Esophagus muscularis mucosa (tissue), 4 donors: ENCODE measurements at regions not wholly inside any gene's neighbourhood (a gene's known extent, or its start where the extent isn't known, plus 50 kb on each side); places are given as distances from the start of the nearest gene placed in this dataset.

Source experiments
- DNase-seq: peaks from one replicate; pipeline ENCODE4 v3.0.0-alpha.2; 2017; ENCODE audit errors: extremely low spot score
- H3K27ac ChIP-seq, 4 donors: fragments of 200-600 bp; sonication (generic); replicated peaks in 1 of 4; 1 replicate in 3 of 4; 2 replicates in 1 of 4; pipeline ENCODE4 v1.5.1; 2016 to 2019; ENCODE audit warnings: mild to moderate bottlenecking in 1 of 4
- H3K27me3 ChIP-seq, 4 donors: fragments of 200-600 bp; sonication (generic); one replicate each; pipeline versions ENCODE4 v1.5.1 to v1.6.0; 2016 to 2019
- H3K36me3 ChIP-seq, 4 donors: fragments of 200-600 bp; sonication (generic); one replicate each; pipeline ENCODE4 v1.5.1; 2016 to 2019
- H3K4me1 ChIP-seq, 4 donors: fragments of 200-600 bp; sonication (generic); one replicate each; pipeline ENCODE4 v1.5.1; 2016 to 2019
- H3K4me3 ChIP-seq, 4 donors: fragments of 200-600 bp; sonication (generic); 1 replicate in 2 of 4; 2 replicates in 2 of 4; pipeline ENCODE4 v1.5.1; 2016 to 2019; ENCODE audit warnings: mild to moderate bottlenecking in 4 of 4, moderate library complexity in 1 of 4
- H3K9me3 ChIP-seq, 4 donors: fragments of 200-600 bp; sonication (generic); 1 replicate in 3 of 4; 2 replicates in 1 of 4; pipeline ENCODE4 v1.5.1; 2016 to 2019
- EP300 ChIP-seq: sonication (generic); formaldehyde crosslinking; IDR thresholded peaks from one replicate; pipeline ENCODE4 v1.6.1; 2017; ENCODE audit warnings: antibody characterized with exemption
- POLR2A ChIP-seq: fragments of 450-650 bp; IDR thresholded peaks from one replicate; pipeline ENCODE4 v1.6.1; 2017; ENCODE audit warnings: antibody characterized with exemption, moderate library complexity, mild to moderate bottlenecking, low read depth
- POLR2AphosphoS5 ChIP-seq, 2 donors: sonication (generic); formaldehyde crosslinking; IDR thresholded peaks; one replicate each; pipeline ENCODE4 v1.6.1; 2017; ENCODE audit warnings: antibody characterized with exemption in 2 of 2
- WGBS: methylation state at CpG from one replicate; pipeline ENCODE4 v1.1.5; 2018; 5-methylcytosine and 5-hydroxymethylcytosine counted together
- intact Hi-C: fragments of 100-400 bp; cut with DNase I; formaldehyde crosslinking; loops from one replicate; pipeline ENCODE4 v1.15.1; 2023
- TF ChIP-seq, protein P1 (sequence below), 3 experiments: fragments of 200-600 bp in 2 of 3; fragments of 450-650 bp in 1 of 3; sonication (generic) in 2 of 3; IDR thresholded peaks; one replicate each; pipeline ENCODE4 v1.5.1; 2017 to 2019; ENCODE audit warnings: antibody characterized with exemption in 3 of 3, mild to moderate bottlenecking in 2 of 3, moderate library complexity in 1 of 3

DNA sequence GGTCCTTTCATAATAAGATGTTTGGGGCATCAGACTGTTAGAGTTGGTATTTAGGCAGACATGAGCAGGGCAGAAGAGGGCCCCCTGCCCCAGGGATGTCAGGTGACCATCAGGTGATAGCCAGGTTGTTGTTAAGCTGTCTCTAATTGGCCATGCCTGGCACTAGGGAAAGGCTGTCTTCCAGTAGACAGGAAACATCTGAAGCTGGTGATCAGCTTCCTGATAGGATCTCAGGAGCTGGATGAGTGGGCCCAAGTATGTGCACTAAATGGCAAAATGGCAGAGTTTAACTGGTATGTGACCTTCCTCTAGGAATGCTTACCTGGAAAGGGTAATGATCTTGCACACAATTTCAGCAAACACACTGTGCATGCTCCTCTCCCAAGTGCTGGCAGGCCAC lies 190.7 kb downstream of the CDH26 start:
- Histone ChIP-seq H3K4me3 (no peak overlapping the region), H3K27ac (no peak overlapping the region), H3K9me3 (no peaks in the 10 kb centered on the region), H3K4me1 (no peaks in the 10 kb centered on the region), H3K36me3 (no peaks in the 10 kb centered on the region), H3K27me3 (no peaks in the 10 kb centered on the region)
- peak; percentile 57 for DNase-seq
- no peak for TF ChIP-seq EP300
- TF ChIP-seq POLR2A, result no peak
- TF ChIP-seq, protein P1, sequence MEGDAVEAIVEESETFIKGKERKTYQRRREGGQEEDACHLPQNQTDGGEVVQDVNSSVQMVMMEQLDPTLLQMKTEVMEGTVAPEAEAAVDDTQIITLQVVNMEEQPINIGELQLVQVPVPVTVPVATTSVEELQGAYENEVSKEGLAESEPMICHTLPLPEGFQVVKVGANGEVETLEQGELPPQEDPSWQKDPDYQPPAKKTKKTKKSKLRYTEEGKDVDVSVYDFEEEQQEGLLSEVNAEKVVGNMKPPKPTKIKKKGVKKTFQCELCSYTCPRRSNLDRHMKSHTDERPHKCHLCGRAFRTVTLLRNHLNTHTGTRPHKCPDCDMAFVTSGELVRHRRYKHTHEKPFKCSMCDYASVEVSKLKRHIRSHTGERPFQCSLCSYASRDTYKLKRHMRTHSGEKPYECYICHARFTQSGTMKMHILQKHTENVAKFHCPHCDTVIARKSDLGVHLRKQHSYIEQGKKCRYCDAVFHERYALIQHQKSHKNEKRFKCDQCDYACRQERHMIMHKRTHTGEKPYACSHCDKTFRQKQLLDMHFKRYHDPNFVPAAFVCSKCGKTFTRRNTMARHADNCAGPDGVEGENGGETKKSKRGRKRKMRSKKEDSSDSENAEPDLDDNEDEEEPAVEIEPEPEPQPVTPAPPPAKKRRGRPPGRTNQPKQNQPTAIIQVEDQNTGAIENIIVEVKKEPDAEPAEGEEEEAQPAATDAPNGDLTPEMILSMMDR (IDR thresholded peaks at IDR 0.05), result no peak
- TF ChIP-seq POLR2AphosphoS5 (IDR thresholded peaks at IDR 0.05), result no peak
- intact Hi-C loops, result no loop called here

DNA sequence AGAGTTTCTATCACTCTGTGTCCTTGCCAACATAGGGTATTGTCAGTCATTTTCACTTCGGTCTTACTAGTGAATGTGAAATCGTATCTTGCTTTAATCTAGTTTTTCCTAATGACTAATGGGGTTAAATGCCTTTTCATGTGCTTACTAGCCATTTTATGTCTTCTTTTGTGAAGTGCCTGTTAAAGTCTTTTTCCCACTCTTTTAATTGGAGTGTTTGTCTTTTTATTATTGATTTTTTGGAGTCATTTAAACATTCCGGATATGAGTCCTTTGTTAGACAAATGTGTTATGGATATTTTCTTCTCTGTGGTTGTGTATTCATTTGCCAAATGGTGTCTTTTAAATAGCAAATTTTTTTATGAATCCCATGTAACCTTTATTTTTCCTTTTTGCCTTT lies 194.6 kb downstream of the CDH26 start:
- H3K27ac ChIP-seq, result no peak overlapping the region
- no peaks in the 10 kb centered on the region for H3K36me3 ChIP-seq
- peaks cover 0 to 11% (median 0%) of the 10 kb centered on the region in 4 donors for H3K27me3 ChIP-seq
- intact Hi-C loops, result no loop called here
- H3K9me3 ChIP-seq, result peaks cover 0 to 5% (median 0%) of the 10 kb centered on the region in 4 donors
- 78% methylated on average over 3 of the region's 3 CpGs for WGBS
- no peak overlapping the region for H3K4me3 ChIP-seq
- no peak for DNase-seq
- no peaks in the 10 kb centered on the region for H3K4me1 ChIP-seq
- TF ChIP-seq, protein P1 (IDR thresholded peaks at IDR 0.05), result no peak
- TF ChIP-seq EP300 (no peak), POLR2AphosphoS5 (IDR thresholded peaks at IDR 0.05) (no peak), POLR2A (no peak)

DNA sequence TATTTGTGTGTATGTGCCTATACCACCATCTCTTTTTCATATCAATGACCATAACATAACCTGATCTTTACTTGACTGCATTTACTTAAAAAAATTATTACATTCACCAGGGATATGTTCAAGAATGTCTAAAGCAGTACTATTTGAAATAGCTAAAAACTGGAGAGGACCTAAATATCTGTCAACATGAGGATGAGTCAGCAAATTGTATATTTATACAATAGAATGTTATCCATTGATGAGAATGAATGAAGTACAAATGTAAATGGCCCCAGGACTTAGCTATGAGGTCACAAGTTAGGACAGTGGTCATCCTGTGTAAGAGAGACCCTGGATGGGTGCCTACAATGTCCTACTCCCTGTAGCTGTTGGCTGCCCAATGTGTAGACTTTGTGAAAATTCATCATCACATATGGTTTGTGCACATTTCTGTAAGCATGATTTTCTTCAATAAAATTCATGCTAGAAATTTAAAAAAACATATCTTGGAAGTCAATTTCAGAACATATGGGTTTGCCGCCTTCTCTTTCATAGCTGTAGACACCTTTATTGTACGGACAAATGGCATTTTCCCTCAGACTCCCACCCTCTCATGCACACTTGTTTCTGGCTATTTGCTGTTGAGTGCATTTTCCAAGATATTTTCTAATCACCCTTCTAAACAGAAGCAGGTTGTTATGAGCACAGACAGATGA lies 202.4 kb downstream of the CDH26 start:
- no peak for TF ChIP-seq POLR2A
- TF ChIP-seq, protein P1 (IDR thresholded peaks at IDR 0.05), result no peak
- no peak for TF ChIP-seq POLR2AphosphoS5 (IDR thresholded peaks at IDR 0.05)
- no peak for TF ChIP-seq EP300
- WGBS, result 87% methylated on average over 2 of the region's 2 CpGs
- Histone ChIP-seq H3K9me3 (peaks cover 0 to 12% (median 4%) of the 10 kb centered on the region in 4 donors), H3K36me3 (no peaks in the 10 kb centered on the region), H3K4me1 (no peaks in the 10 kb centered on the region), H3K27me3 (peaks cover 0 to 31% (median 4%) of the 10 kb centered on the region in 4 donors), H3K4me3 (no peak overlapping the region), H3K27ac (no peak overlapping the region)
- DNase-seq, result no peak
- intact Hi-C loops, result no loop called here

DNA sequence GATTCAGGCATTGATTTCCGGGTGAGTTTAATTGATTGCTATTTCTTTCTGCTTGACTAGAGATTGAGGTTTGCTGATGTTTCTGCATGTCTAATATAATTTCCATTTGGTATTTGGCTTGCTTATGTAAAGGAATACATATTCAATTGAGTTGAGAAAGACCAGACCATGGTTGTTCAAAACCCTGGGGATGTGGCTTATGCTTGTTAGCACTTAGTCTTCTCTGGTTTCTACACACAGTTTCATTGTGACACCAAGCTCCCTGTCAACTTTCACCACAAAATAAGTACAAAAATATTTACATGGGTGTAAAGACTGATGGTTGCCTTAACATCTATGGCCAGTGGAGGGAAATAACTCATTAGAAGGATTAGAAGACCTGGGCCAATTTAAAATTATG lies 209.6 kb downstream of the CDH26 start:
- intact Hi-C loops, result no loop called here
- no peaks in the 10 kb centered on the region for H3K36me3 ChIP-seq
- no peaks in the 10 kb centered on the region for H3K4me1 ChIP-seq
- H3K27ac ChIP-seq, result no peak overlapping the region
- TF ChIP-seq POLR2A (no peak), POLR2AphosphoS5 (IDR thresholded peaks at IDR 0.05) (no peak), EP300 (no peak)
- TF ChIP-seq, protein P1 (IDR thresholded peaks at IDR 0.05), result no peak
- 83% methylated on average over 1 of the region's 1 CpG for WGBS
- no peaks in the 10 kb centered on the region for H3K27me3 ChIP-seq
- DNase-seq, result no peak
- no peak overlapping the region for H3K4me3 ChIP-seq
- no peaks in the 10 kb centered on the region for H3K9me3 ChIP-seq

DNA sequence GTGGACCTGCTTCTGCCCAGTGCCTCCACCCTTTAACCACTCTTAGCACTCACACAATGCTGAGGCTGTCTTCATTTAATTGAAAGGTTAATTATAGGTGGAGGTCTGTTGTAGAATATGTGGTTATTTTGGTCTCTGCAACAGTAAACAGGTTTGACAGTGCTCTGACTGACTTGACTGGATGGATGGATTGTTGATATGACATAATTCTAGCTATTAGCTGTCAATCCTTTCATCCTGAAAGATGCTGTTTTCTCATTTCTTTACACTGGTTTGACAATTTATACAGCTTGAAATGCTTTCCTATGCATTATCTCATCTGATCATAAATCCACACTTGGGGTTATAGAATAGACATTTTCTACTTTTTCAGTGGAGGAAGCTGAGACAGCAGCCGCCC lies 210.7 kb downstream of the CDH26 start:
- TF ChIP-seq, protein P1 (IDR thresholded peaks at IDR 0.05), result no peak
- TF ChIP-seq EP300 (no peak), POLR2AphosphoS5 (IDR thresholded peaks at IDR 0.05) (no peak), POLR2A (no peak)
- 71% methylated on average over 1 of the region's 1 CpG for WGBS
- no peak for DNase-seq
- Histone ChIP-seq H3K27ac (no peak overlapping the region), H3K36me3 (no peaks in the 10 kb centered on the region), H3K4me1 (no peaks in the 10 kb centered on the region), H3K27me3 (no peaks in the 10 kb centered on the region), H3K4me3 (no peak overlapping the region), H3K9me3 (no peaks in the 10 kb centered on the region)
- intact Hi-C loops, result no loop called here
